ENCODE measurements at regions not wholly inside any gene's neighbourhood (a gene's known extent, or its start where the extent isn't known, plus 50 kb on each side); places are given as distances from the start of the nearest gene placed in this dataset.
"Not testable (repeated sequence)": the region's sequence is repeated elsewhere in the genome, so short reads cannot be mapped to it uniquely, and the experiment has no call there.

DNA sequence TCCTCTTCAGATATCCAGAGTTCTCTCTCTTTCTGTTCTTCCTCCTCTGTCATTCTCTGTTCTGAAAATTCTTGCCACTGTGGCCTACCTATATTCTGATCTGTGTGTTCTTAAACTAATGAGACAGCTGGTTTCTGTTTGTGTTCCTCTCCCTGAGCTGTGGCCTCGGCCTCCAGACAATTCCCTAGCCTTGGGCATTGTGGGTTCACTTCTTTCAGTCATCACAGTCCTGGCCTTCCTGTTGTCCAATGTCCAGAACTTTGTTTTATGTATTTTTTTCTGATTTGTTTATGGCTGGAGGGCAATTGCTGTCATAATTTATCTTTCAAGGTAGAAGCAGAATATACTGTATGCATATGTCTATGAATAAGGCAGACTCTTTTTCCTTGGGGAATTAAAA is 173.2 kb upstream of the MTPN start:
- peak; percentile 30 for DNase-seq

GRCh38 chr7:136148920-136149319 is 171.8 kb upstream of the MTPN start:
- no peak for DNase-seq

DNA sequence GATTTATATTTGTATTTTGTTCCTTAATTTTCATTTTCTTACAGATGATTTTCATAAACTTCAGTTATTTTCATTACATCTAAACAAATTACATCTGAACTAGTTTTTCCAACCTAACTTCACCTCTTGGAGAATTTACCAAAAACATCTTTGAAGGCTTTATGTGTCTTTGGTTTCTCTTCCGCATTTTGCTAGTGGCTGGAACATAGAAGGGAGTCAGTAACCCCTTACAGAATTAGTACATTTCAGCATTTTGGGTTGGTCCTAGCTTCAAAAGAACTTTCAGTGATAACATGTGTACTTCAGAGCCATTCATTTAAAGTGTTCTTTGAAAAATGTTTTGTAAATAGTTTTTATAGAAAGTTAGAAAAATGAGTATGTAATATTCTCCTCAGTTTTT is 169.8 kb upstream of the MTPN start:
- DNase-seq = no peak

GRCh38 chr7:136144182-136144581 is 167.0 kb upstream of the MTPN start:
- no peak for DNase-seq

- DNase-seq = no peak
These were observed 166.1 kb upstream of the MTPN start for GRCh38 chr7:136143271-136143670.

DNA sequence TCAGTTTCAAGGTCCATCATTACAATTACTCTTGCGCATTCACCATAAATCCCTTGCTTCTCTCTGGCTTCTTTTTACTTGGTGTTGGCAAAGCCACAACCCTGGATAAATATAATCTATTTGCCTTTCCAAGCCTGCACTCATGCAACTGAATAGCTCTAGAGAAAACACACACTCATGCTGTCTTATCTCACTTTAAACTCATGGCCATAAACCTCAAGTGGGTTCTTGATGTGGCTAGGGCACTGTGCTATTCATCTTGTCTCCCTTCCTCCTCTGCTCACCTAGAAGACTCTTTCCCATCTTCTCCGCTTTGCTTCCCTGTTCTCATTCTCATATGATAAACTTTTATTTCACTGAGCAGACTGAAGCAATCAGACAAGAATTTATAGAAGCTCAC is 165.4 kb upstream of the MTPN start:
- no peak for DNase-seq

GRCh38 chr7:136140469-136140868 is 163.3 kb upstream of the MTPN start:
- DNase-seq = no peak

GRCh38 chr7:136139417-136139816 is 162.3 kb upstream of the MTPN start:
- DNase-seq = no peak

- DNase-seq = no peak
These were observed 161.8 kb upstream of the MTPN start for GRCh38 chr7:136138991-136139390.

GRCh38 chr7:136136906-136137454 is 159.8 kb upstream of the MTPN start:
- peak; percentile 98 for DNase-seq

- peak; percentile 18 for DNase-seq
These were observed 157.3 kb upstream of the MTPN start for GRCh38 chr7:136134503-136134902.

- DNase-seq = no peak
These were observed 156.4 kb upstream of the MTPN start for GRCh38 chr7:136133551-136133950.

GRCh38 chr7:136131304-136131630 is 154.1 kb upstream of the MTPN start:
- DNase-seq = no peak

DNA sequence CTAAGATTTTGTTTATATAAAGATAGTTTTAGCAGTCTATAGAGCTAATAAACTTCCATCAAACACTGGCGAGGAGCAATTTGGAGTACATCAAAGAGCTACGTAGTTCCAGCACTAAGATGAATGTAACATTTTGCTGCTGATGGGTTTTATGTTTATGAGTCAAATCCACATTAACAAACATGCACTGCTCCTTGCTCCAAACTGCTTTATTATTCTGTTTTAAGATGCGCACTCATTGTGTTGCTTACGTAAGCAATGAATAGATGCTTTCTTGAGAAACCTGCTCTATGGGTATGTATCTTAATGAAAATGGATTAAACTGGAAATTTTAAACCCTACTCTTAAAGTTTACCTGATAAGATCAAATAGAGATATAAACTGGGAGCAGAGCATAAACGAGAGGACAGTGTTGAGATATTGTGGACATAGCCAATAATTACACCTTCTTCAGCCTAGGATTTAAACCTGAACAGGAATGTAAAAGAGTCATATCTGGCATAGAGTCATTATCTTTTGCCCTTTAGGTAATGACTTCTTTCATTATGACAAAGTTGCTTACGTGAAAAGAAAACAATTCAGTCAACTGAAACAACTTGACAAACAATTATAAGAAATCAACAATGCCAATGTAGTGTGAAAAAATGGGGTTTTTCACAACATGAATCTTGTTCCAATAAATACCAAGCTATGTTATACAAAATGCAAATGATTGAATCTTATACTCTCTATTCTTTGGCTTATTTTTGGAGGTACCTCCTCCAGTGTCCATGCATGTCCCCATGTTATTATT is 153.5 kb upstream of the MTPN start:
- DNase-seq = no peak

- no peak for DNase-seq
These were observed 150.9 kb upstream of the MTPN start for GRCh38 chr7:136128050-136128449.

GRCh38 chr7:136123352-136123751 is 146.2 kb upstream of the MTPN start:
- DNase-seq = no peak

- no peak for DNase-seq
These were observed 144.9 kb upstream of the MTPN start for GRCh38 chr7:136122026-136122425.

DNA sequence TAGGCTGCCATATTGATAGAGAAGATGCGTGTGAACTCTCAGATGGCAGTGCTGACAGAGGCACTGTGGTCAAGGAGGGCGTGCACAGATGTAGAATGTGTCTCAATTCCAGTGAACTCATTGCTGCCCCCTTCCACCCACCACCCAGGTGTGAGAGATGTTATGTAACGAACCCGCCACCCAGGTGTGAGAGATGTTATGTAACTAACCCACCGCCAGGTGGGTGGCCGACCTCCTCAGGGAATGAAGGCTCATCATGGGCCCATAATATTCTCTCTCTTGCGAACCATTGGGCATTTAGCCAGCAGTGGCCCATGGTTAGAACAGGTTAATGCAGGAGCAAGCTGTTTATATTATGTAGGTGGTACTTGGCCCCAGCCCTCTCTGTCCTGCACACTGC is 140.4 kb upstream of the MTPN start:
- DNase-seq = no peak

DNA sequence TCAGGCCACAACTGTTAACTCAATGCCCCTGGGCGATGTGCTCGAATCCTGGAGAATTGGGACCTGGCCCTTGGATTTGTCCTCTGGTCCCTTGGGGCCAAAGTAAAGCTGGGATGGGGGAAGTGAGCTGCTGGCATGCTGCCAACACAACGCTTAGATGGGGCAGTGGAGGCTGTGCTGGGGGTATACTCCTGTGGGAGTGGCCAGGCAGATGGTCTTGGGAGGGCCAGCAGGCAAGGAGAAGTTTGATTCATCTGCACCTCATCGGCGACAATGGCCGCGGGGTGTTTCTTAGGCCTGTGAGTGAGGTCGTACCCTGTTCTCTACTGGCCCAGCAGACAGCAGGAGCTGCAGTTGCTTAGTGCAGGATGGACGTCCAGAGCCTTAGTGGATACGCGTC is 139.0 kb upstream of the MTPN start:
- peak; percentile 73 for DNase-seq

DNA sequence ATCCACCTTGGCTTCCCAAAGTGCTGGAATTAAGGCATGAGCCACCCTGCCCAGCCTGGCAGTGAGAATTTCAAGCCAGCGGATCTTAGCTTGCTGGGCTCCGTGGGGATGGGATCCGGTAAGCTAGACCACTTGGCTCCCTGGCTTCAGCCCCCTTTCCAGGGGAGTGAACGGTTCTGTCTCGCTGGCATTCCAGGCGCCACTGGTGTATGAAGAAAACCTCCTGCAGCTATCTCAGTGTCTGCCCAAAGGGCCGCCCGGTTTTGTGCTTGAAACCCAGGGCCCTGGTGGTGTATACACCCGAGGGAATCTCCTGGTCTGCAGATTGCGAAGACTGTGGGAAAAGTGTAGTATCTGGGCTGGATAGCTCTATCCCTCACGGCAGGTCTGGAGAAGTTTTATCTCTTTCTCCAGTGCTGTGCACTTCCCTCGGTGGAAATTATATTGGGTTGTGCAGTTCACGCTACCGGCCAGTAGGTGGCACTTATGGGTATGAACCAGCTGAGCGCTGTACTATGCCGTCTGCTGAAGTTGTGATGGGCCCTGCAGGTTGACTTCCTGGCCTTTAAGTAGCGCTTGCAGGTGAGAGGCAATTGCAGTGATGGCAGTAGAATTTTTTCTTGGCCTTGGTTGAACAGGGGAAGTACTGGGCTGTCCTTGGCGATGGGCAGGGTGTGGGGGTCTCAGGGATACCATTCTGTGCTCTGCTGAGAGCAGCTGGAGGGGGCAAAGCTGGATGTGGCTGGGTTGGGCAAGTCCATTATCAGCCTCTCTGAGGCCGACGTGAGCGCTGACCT is 138.0 kb upstream of the MTPN start:
- peak; percentile 72 for DNase-seq

DNA sequence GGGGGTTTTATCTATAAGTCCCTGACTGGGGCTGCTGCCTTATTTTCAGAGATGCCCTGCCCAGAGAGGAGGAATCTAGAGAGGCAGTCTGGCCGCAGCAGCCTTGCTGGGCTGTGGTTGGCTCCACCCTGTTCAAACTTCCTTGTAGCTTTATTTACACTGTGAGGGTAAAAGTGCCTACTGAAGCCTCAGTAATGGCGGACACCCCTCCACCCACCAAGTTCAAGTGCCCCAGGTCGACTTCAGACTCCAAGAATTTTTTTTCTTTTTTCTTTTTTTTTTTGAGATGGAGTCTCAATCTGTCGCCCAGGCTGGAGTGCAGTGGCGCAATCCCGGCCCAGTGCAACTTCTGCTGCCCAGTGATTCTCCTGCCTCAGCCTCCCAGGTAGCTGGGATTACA is 137.3 kb upstream of the MTPN start:
- not testable (repeated sequence) for DNase-seq

- DNase-seq = not testable (repeated sequence)
These were observed 131.9 kb upstream of the MTPN start for GRCh38 chr7:136109037-136109436.

DNA sequence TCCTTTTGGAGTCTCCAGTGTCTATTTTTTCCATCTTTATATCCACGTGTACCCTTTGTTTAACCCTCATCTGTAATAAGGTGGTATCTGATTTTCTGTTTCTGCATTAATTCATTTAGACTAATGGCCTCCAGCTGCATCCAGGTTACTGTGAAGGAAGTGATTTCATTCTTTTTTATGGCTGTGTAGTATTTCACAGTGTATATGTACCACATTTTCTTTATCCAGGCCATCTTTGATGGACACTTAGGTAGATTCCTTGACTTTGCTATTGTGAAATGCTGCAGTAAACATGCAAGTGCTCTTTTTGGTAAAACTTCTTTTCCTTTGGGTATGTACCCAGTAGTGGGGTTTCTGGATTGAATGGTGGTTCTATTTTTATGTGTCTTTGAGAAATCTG is 128.0 kb upstream of the MTPN start:
- no peak for DNase-seq

DNA sequence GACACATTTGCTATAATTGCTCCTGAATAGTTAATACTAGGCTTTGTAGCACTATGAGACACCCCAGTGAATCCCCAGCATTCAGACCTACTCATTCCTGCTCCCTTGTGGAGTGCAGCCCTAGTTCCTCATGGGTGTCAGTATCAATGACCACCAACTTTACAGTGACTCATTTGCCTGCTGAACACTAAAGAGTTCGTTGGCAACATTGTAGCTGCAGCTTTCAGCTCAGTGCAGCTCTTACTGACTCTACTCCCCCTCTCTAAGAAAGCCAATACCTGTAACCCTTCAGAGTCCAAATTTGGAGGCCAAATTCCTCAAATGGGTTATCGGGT is 127.1 kb upstream of the MTPN start:
- DNase-seq = no peak
